Upper lobe of left lung (tissue), 4 donors: ENCODE measurements at regions not wholly inside any gene's neighbourhood (a gene's known extent, or its start where the extent isn't known, plus 50 kb on each side); places are given as distances from the start of the nearest gene placed in this dataset.

Experiments
- CTCF ChIP-seq, 6 experiments: fragments of 450-650 bp in 4 of 6; fragments of 200-600 bp in 2 of 6; sonication (generic) in 2 of 6; IDR thresholded peaks; one replicate each; pipeline ENCODE4 v1.5.1; 2016 to 2019; ENCODE audit warnings: antibody characterized with exemption in 6 of 6
- EP300 ChIP-seq, 4 donors: sonication (generic); formaldehyde crosslinking; IDR thresholded peaks; one replicate each; pipeline ENCODE4 v1.5.1; 2017; ENCODE audit warnings: antibody characterized with exemption in 4 of 4, control low read depth in 2 of 4
- POLR2AphosphoS5 ChIP-seq, 2 donors: sonication (generic); formaldehyde crosslinking; IDR thresholded peaks; one replicate each; pipeline ENCODE4 v1.5.1; 2017; ENCODE audit warnings: antibody characterized with exemption in 2 of 2

GRCh38 chr14:104250175-104250574, 111.8 kb downstream of the KIF26A start:
- TF ChIP-seq POLR2AphosphoS5 (IDR thresholded peaks at IDR 0.05) (no peak), CTCF (IDR thresholded peaks at IDR 0.05) (no peak), EP300 (IDR thresholded peaks at IDR 0.05) (no peak)
